ENCODE measurements at regions not wholly inside any gene's neighbourhood (a gene's known extent, or its start where the extent isn't known, plus 50 kb on each side); places are given as distances from the start of the nearest gene placed in this dataset.

GRCh38 chr7:66529883-66530610 lies 98.6 kb upstream of the KCTD7 start:
- no peak for TF ChIP-seq CTCF (conservative IDR thresholded peaks at IDR 0.05; ENCODE audit: low read depth, low read length)
- TF ChIP-seq EZH2phosphoT487 (IDR thresholded peaks at IDR 0.05; ENCODE audit: borderline replicate concordance, low read length) = no peak
